Activated naive CD4-positive, alpha-beta T cell treated with anti-CD3 and anti-CD28 coated beads, Interleukin-2, amount 50 U/mL, for 16 hours (primary cell): ENCODE measurements at regions not wholly inside any gene's neighbourhood (a gene's known extent, or its start where the extent isn't known, plus 50 kb on each side); places are given as distances from the start of the nearest gene placed in this dataset.

Experiments used
- DNase-seq: peaks from one replicate; pipeline ENCODE4 v3.0.0-alpha.2; 2020

- DNase-seq = no peak
Observed at GRCh38 chr1:229098903-229099578, 171.9 kb upstream of the RAB4A start.

GRCh38 chr1:229101011-229101871 lies 169.7 kb upstream of the RAB4A start:
- no peak for DNase-seq

DNA sequence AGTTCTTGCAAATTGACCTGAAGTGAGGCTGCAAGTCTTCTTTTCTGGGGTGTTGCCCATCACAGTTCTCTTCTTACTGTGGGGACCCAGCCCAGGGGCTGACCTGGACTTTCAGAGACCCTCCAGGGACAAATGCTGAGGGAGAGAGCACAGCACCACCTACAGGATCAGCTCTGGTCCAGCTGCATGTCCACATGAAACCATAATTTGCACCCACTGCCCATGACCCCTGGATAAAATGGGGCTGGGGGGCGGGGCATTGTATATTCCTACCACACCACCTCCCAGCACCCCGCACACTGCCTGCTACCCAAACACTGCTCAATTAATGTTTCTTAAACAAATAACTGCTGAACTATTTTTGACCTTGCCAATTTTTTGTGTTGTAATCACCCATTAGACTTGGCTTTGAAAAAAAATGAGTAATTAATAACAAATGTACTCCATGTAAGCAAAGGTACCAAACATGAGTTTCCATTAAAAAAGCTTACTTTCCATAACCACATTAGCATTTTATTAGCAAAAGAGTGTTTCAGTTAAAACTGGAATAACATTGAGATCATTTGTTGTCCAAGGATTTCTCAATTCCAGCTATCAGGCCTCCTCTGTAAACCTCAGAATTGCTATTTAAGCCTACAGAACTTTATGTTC lies 168.0 kb upstream of the RAB4A start:
- DNase-seq = no peak

DNA sequence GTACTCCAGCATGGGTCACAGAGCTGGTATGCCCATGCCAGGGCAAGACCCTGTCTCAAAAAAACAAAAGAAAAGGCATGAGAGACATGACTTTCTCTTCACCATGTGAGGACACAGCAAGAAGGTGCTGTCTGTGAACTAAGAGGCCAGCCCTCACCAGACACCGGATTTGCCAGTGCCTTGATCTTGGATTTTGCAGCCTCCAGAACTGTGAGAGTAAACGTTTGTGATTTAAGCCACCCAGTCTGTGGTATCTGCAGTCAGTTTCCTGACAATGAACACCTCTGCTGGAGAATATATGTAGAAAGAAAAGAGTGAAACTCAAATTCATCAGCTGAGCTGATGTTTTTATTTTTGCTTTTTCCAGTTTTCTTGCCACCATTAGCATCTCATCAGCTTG lies 166.3 kb upstream of the RAB4A start:
- DNase-seq = no peak

DNA sequence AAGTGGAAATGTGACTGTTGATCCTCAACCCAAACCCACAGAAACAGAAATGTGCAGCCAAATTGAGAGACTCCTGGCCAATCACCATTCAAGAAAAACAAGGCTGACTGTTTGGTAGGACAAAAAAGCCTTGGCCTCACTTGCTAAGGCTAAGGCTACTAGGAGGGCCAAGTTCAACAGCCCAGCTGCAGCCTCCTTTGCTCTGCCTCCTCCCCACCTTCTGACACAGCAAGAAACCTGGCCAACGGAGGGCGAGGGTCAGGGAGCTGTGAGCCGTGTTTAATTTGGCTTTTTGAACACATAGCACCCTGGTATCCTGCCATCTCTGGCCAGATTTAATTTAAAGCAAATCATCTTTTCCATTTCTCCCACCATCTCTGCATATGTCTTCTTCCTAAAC lies 165.8 kb upstream of the RAB4A start:
- no peak for DNase-seq

DNA sequence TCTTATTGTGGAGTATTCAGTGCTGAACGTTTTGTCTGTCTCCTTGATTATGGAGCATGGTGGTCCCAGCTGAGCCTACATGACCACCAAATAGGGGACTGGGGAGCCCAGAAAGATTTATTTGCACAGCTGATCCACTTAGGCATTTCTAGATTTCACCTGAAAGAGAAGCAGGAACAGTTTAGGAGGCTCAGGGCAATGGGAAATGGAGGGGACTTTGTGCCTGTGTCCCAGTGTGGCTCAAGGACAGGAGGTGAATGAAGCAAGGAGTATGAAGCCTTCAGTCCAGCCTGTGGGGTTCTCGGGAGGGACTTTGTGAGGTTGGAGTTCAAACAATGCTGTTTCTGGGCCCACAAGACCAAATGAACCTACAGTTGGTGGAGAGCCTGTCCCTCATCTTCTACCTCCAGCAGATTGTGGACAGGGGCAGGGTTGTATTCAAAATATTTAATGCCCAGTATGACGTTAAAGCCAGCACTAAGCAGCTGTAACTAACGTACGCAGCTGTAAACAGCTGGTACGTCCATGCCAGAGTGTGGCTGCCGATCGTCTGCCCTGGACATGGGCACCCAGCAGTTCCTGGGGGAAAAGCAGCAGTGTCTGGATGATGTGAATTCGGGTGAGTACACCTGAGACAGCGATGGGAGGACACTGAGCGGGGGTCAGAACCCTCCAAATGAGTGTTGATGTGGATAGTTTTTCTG lies 164.9 kb upstream of the RAB4A start:
- DNase-seq = no peak

DNA sequence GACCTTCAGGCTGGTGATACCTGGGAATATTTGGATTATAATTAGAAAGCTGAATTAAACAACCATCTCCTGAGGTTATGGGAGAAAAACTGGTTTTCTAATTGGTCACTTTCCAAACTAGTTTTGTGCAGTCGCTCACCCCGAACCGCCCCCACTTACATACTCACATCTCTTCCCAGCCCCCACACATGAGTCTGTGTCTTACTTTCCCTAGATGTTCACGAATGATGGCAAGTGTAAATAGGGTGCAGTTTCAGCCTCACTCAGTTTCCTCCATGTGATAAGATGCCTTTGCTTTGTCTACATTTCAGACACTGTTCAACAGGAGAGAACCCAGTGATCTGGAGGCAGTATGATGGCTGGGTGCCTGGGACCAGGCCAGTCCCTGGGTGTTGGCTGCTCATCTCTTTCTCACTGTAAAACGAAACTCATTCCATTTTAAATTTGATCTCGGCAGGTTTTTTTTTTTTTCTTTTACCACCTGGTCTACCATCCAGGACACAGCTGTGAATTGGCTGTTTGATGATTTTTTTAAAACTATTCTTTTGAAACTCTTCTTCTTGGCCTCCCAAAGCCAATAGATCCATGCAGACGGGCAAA lies 164.3 kb upstream of the RAB4A start:
- DNase-seq = no peak

- no peak for DNase-seq
Observed at GRCh38 chr1:229107304-229107815, 163.6 kb upstream of the RAB4A start.

GRCh38 chr1:229107972-229108371 lies 162.9 kb upstream of the RAB4A start:
- DNase-seq = no peak

GRCh38 chr1:229108598-229109201 lies 162.2 kb upstream of the RAB4A start:
- no peak for DNase-seq

- no peak for DNase-seq
Observed at GRCh38 chr1:229109320-229109761, 161.6 kb upstream of the RAB4A start.

DNA sequence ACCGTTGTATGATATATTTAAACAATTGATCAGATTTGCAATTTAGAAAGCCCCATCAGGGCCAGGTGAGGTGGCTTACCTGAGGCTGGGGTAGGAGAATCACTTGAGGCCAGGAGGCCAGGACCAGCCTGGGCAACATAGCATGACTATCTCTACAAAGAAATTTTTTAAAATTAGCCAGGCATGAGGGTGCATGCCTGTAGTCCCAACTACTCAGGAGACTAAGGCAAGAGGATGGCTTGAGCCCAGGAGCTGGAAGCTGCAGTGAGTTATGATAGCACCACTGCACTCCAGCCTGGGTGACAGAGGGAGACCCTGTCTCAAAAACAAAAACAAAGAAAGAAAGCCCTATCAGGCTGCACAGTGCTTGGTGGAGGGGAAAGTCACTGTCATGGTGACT lies 159.9 kb upstream of the RAB4A start:
- DNase-seq = no peak

GRCh38 chr1:229111703-229112319 lies 159.1 kb upstream of the RAB4A start:
- DNase-seq = no peak

DNA sequence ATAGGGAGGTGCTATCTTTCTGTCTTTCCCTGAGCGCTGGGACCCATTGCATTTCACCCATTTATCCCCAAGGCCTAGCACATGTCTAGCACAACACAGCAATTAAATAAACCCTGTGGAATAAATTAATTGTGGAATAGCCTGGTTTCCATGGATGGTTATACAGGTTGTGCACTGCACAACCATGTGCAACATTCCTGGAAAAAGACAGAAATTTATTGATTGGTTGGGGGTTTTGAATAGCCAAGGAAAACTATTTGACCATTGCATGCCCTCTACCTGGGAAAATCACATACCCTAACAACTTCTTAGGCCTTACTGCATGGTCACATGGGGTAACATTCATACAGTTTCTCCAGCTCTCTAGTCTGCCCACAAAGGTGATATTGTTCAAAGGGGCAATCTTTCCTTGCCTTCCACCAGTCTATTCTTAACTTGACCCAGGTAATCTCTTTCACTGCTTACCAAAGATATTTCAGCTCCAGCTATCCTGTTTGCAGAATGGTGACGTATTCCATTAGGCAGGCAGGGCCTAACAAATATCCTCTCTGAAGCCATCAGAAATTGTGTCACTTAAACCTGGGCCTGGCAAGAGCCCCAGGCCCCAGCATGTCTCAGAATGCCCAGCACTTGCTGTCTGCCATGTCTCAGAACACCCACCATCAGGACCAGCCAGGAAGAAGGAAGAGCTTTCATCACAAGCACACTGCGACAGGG lies 157.9 kb upstream of the RAB4A start:
- no peak for DNase-seq

DNA sequence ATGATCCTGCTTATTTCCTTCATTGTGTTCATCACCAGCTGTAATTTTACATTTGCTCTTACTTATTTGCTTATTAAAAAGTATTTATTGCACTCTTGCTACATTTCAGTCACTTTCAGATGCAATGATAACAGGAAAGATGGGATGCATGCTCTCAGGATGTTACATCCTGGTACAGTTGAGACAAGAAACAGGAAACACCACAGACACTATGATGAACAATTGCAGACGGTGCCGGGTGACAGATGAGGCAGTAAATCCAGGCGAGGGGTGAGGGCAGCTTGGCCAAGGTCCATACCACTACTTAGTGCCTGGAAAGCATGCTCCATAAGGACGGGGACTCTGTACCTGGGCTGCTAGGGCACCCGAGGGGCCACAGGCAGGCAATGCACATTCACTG lies 156.6 kb upstream of the RAB4A start:
- no peak for DNase-seq

DNA sequence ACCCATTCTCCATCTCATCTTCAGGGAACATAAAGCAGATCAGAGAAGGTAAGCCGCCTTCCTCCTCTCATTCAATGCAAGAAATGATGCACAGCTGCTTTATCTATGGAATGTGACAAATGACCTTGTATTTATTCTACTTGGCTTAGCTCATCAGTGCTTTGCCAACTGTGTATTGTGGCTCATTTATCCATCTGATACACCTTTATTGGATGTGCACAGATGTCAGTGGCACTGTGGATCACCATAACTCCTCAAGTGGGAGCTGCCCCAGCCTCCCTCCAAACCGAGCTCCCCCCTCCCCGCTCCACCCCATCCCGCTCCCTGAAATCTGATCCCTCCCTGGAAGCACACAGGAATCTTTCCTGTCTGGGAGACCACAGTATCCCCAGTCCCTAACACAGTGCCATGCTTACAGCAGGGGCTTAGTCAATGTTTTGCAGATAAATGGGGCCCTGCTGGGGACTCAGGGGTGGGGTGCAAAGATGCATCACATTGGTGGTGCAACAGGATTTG lies 156.0 kb upstream of the RAB4A start:
- no peak for DNase-seq

DNA sequence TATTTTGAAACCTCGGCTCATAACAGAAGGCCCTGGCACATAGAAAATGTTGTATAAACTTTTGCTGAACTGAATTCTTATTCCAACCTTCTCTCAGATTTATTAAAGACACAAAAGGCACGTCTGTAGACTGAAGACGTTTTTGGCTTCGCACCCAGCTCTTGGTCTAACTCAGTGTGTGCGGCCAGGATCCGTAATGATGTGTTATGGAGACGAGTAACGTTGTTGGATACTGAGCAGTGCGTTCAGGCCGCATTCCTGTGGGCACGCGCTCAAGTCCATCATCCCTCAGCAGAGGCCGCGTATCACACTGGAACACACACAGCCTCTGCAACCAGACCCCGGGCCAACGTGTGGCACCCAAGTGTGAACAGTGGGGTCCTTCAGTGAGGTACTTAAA lies 154.8 kb upstream of the RAB4A start:
- DNase-seq = no peak

- DNase-seq = no peak
Observed at GRCh38 chr1:229117664-229118300, 153.1 kb upstream of the RAB4A start.

- no peak for DNase-seq
Observed at GRCh38 chr1:229118477-229119061, 152.3 kb upstream of the RAB4A start.

- no peak for DNase-seq
Observed at GRCh38 chr1:229119161-229119560, 151.8 kb upstream of the RAB4A start.
